ENCODE measurements at regions not wholly inside any gene's neighbourhood (a gene's known extent, or its start where the extent isn't known, plus 50 kb on each side); places are given as distances from the start of the nearest gene placed in this dataset.
A peak's percentile ranks its signal among the peaks of the same experiment; 100 is the strongest.

GRCh38 chr5:53288511-53288910 lies 179.0 kb upstream of the MOCS2 start:
- in situ Hi-C loops (cut with MboI; ENCODE audit: low pct_ligation_motif_present in 1 of 4, low pct_unique_long_range_greater_than_20kb in 1 of 4, low sequenced_read_pairs in 3 of 4), result no loop called here
- no peak overlapping the region for H3K4me3 ChIP-seq
- H3K4me1 ChIP-seq, result no peaks in the 10 kb centered on the region
- H3K27ac ChIP-seq, result no peak overlapping the region
- peaks cover 0 to 2% of the 10 kb centered on the region in 2 donors for H3K9me3 ChIP-seq
- no peak for DNase-seq
- TF ChIP-seq POLR2AphosphoS5 (IDR thresholded peaks at IDR 0.05) (no peak), EP300 (IDR thresholded peaks at IDR 0.05; ENCODE audit: low read depth) (no peak), CTCF (IDR thresholded peaks at IDR 0.05) (no peak), POLR2A (IDR thresholded peaks at IDR 0.05) (no peak)
- intact Hi-C loops (cut with DNase I; ENCODE audit: low total_unique reads), result no loop called here
- H3K27me3 ChIP-seq, result no peaks in the 10 kb centered on the region
- no peaks in the 10 kb centered on the region for H3K36me3 ChIP-seq

DNA sequence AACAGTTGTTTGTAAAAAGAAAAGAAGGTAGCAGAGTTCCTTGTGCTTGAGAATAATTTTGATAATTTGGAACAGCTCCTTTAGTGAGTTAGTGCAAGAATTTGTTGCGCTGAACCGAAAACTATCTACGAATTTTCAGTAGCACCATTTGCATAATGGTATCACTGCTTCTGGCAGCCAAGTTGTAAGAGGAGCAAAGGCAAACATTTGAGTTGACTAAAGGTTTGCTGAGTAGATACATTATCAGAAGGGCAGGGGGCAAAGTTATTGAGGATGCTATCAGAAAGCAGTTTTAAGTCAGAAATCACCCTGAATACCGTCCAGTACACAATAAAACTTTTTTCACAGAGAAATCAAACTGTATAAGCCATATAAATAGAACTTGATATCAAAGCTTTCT lies 181.5 kb upstream of the MOCS2 start:
- 67 to 76% methylated on average over 4 of the region's 4 CpGs for WGBS, 2 donors (ENCODE audit: low coverage in 1 of 2)
- TF ChIP-seq POLR2AphosphoS5 (IDR thresholded peaks at IDR 0.05), result no peak
- TF ChIP-seq CTCF (IDR thresholded peaks at IDR 0.05), result no peak
- TF ChIP-seq POLR2A (IDR thresholded peaks at IDR 0.05), result no peak
- TF ChIP-seq EP300 (IDR thresholded peaks at IDR 0.05; ENCODE audit: low read depth), result no peak
- Histone ChIP-seq H3K9me3 (peaks cover 0 to 2% of the 10 kb centered on the region in 2 donors), H3K27ac (no peak overlapping the region), H3K4me1 (no peaks in the 10 kb centered on the region), H3K36me3 (no peaks in the 10 kb centered on the region), H3K27me3 (no peaks in the 10 kb centered on the region), H3K4me3 (no peak overlapping the region)
- DNase-seq, result no peak
- in situ Hi-C loops (cut with MboI; ENCODE audit: low pct_ligation_motif_present in 1 of 4, low pct_unique_long_range_greater_than_20kb in 1 of 4, low sequenced_read_pairs in 3 of 4) (no loop called here), intact Hi-C loops (cut with DNase I; ENCODE audit: low total_unique reads) (no loop called here)

DNA sequence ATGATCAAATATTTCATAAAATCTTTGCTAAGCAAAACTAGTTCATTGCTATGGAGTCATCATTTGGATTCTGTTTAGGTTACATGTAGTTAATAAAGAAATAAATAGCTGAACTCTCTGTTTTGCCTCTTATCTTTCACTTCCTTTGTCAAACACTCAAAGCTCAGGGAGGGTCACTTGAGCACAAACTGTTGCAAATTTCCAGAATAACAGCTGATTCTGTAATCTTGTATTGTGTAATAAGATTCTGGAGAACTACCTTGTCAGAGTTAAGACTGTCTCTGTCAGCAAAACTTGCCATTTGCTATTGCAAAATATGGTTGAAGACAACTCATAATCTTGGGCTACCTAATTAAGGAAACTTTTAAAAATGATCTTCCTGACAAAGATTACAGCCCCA lies 182.0 kb upstream of the MOCS2 start:
- no peaks in the 10 kb centered on the region for H3K27me3 ChIP-seq
- intact Hi-C loops (cut with DNase I; ENCODE audit: low total_unique reads) (no loop called here), in situ Hi-C loops (cut with MboI; ENCODE audit: low pct_ligation_motif_present in 1 of 4, low pct_unique_long_range_greater_than_20kb in 1 of 4, low sequenced_read_pairs in 3 of 4) (no loop called here)
- peaks cover 0 to 2% of the 10 kb centered on the region in 2 donors for H3K9me3 ChIP-seq
- H3K27ac ChIP-seq, result no peak overlapping the region
- no peaks in the 10 kb centered on the region for H3K36me3 ChIP-seq
- TF ChIP-seq POLR2A (IDR thresholded peaks at IDR 0.05) (no peak), POLR2AphosphoS5 (IDR thresholded peaks at IDR 0.05) (peak in 1 of 3 donors; percentile 30)
- no peak for DNase-seq
- H3K4me3 ChIP-seq, result no peak overlapping the region
- H3K4me1 ChIP-seq, result no peaks in the 10 kb centered on the region

GRCh38 chr5:53298841-53299240 lies 181.6 kb upstream of the FST start:
- intact Hi-C loops (cut with DNase I; ENCODE audit: low total_unique reads) (no loop called here), in situ Hi-C loops (cut with MboI; ENCODE audit: low pct_ligation_motif_present in 1 of 4, low pct_unique_long_range_greater_than_20kb in 1 of 4, low sequenced_read_pairs in 3 of 4) (no loop called here)
- no peak overlapping the region for H3K4me3 ChIP-seq
- H3K27ac ChIP-seq, result no peak overlapping the region
- no peaks in the 10 kb centered on the region for H3K9me3 ChIP-seq
- TF ChIP-seq EP300 (IDR thresholded peaks at IDR 0.05; ENCODE audit: low read depth) (no peak), POLR2AphosphoS5 (IDR thresholded peaks at IDR 0.05) (no peak), CTCF (IDR thresholded peaks at IDR 0.05) (no peak), POLR2A (IDR thresholded peaks at IDR 0.05) (no peak)
- no peaks in the 10 kb centered on the region for H3K4me1 ChIP-seq
- no peak for DNase-seq
- 71 to 76% methylated on average over 5 of the region's 5 CpGs for WGBS, 2 donors (ENCODE audit: low coverage in 1 of 2)
- no peaks in the 10 kb centered on the region for H3K36me3 ChIP-seq
- H3K27me3 ChIP-seq, result no peaks in the 10 kb centered on the region

DNA sequence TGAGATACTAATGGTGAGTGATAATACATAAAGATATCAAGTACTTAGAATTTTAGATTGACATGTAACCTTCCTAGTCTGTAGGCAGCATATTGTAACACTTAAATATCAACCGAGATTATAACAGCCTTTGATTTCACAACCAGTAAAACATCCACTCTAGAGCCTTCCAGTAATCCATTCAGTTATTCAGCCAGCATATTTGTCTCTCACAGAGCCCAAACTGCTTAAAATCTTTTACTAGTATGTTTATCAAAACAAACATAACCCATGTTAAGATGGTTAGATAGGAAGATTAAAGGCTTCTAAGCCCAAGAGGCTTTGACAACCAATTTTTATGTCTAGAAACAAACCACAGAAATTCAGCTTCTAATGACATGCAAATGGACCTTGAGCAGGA lies 177.9 kb upstream of the FST start:
- no peaks in the 10 kb centered on the region for H3K9me3 ChIP-seq
- TF ChIP-seq POLR2AphosphoS5 (IDR thresholded peaks at IDR 0.05), result no peak
- intact Hi-C loops (cut with DNase I; ENCODE audit: low total_unique reads), result no loop called here
- no peaks in the 10 kb centered on the region for H3K36me3 ChIP-seq
- H3K4me1 ChIP-seq, result no peaks in the 10 kb centered on the region
- no peak overlapping the region for H3K4me3 ChIP-seq
- no peaks in the 10 kb centered on the region for H3K27me3 ChIP-seq
- no peak overlapping the region for H3K27ac ChIP-seq
- DNase-seq, result no peak
- WGBS, 2 donors (ENCODE audit: low coverage in 1 of 2), result 11 to 50% methylated on average over 1 of the region's 1 CpG
- in situ Hi-C loops (cut with MboI; ENCODE audit: low pct_ligation_motif_present in 1 of 4, low pct_unique_long_range_greater_than_20kb in 1 of 4, low sequenced_read_pairs in 3 of 4), result no loop called here
